ENCODE measurements at regions not wholly inside any gene's neighbourhood (a gene's known extent, or its start where the extent isn't known, plus 50 kb on each side); places are given as distances from the start of the nearest gene placed in this dataset.

DNA sequence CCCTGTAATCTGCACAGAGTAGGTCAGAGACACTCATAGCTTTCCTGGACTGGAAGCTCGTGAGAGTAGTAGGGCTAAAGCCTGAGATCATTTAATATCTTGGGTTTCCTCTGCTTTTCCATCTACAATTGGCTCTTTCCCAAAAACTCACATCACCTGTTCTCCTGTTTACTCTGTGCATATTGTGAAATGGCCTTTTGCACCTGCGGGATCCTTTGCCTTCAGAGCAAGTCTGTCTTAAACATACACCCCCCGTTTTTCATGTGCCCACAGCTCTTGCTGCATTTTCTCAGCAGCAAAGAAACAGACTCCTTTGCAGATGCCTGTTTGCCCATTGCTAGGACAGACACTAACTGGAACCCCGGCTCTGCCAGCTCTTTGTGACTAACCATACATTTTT, 608.3 kb upstream of the PCDH10 start:
- Histone ChIP-seq H4K20me1 (ENCODE audit: insufficient read depth) (no peaks in the 10 kb centered on the region), H3K9ac (ENCODE audit: low read length) (no peak overlapping the region), H3K27me3 (ENCODE audit: insufficient read depth, low read length) (no peaks in the 10 kb centered on the region), H2AFZ (ENCODE audit: low read depth, low read length, poor library complexity, severe bottlenecking) (no peak overlapping the region), H3K9me2 (ENCODE audit: insufficient read depth) (no peaks in the 10 kb centered on the region; the same call in 1 of the 2 replicates), H3K79me2 (ENCODE audit: insufficient read depth, low read length) (no peaks in the 10 kb centered on the region), H3K4me2 (ENCODE audit: low read length) (no peak overlapping the region), H3K4me3 (replicated peaks in 1 of 2; ENCODE audit: low read depth in 1 of 2, low read length in 2 of 2) (no peak overlapping the region), H3K9me3 (ENCODE audit: control insufficient read depth in 1 of 2, insufficient read depth in 1 of 2, low read depth in 1 of 2, low read length in 2 of 2) (no peaks in the 10 kb centered on the region), H3K36me3 (ENCODE audit: control insufficient read depth in 1 of 2, insufficient read depth in 2 of 2, low read length in 2 of 2) (no peaks in the 10 kb centered on the region), H3K4me1 (ENCODE audit: control insufficient read depth in 1 of 2, insufficient read depth in 2 of 2, low read length in 2 of 2) (no peaks in the 10 kb centered on the region), H3K27ac (ENCODE audit: low read depth, low read length) (no peak overlapping the region)
- ChIA-PET RAD21 (ENCODE audit: low non-redundant PET in 1 of 2, low total read pairs in 2 of 2, uncharacterized antibody in 2 of 2, unreplicated experiment in 2 of 2) (no interaction called here), CTCF (no interaction called here), POLR2A (no interaction called here)
- no peak for TF ChIP-seq ZFX (IDR thresholded peaks at IDR 0.05)
- TF ChIP-seq FOSL1 (IDR thresholded peaks at IDR 0.05; ENCODE audit: low read depth), result no peak
- no peak for TF ChIP-seq REST (IDR thresholded peaks at IDR 0.05; ENCODE audit: low read depth)
- no peak for TF ChIP-seq ZNF274 (IDR thresholded peaks at IDR 0.05; ENCODE audit: low read depth, low read length)
- TF ChIP-seq EZH2phosphoT487 (IDR thresholded peaks at IDR 0.05; ENCODE audit: borderline replicate concordance), result no peak
- TF ChIP-seq SIN3A (IDR thresholded peaks at IDR 0.05; ENCODE audit: low read depth), result no peak
- no peak for TF ChIP-seq ELF1 (IDR thresholded peaks at IDR 0.05; ENCODE audit: borderline replicate concordance, low read depth)
- no peak for TF ChIP-seq YY1 (IDR thresholded peaks at IDR 0.05; ENCODE audit: extremely low read depth, insufficient replicate concordance, low read depth, low read length)
- no peak for TF ChIP-seq POLR2AphosphoS5 (IDR thresholded peaks at IDR 0.05; ENCODE audit: low read depth, low read length)
- no TSS peak for BruUV-seq (replicated peaks)
- no peak for ATAC-seq
- DNase-seq (ENCODE audit: low read depth, low spot score), result no peak
- intact Hi-C loops (cut with micrococcal nuclease), result no loop called here
